ENCODE measurements at regions not wholly inside any gene's neighbourhood (a gene's known extent, or its start where the extent isn't known, plus 50 kb on each side); places are given as distances from the start of the nearest gene placed in this dataset.
A peak's percentile ranks its signal among the peaks of the same experiment; 100 is the strongest.

- Histone ChIP-seq H4K20me1 (ENCODE audit: insufficient read depth, low read length) (no peaks in the 10 kb centered on the region), H3K27ac (ENCODE audit: extremely low read length, insufficient read depth, low read length) (no peak overlapping the region), H3K9ac (ENCODE audit: insufficient read depth, low read depth, low read length) (no peak overlapping the region), H3K4me1 (ENCODE audit: insufficient read depth, low read length) (no peaks in the 10 kb centered on the region), H3K36me3 (replicated peaks in 1 of 2; ENCODE audit: control insufficient read depth in 1 of 2, insufficient read depth in 2 of 2, low read length in 2 of 2) (no peaks in the 10 kb centered on the region), H3K9me3 (ENCODE audit: low read length) (no peaks in the 10 kb centered on the region), H3K4me2 (ENCODE audit: low read depth, low read length) (no peak overlapping the region), H3K4me3 (replicated peaks in 1 of 3; ENCODE audit: insufficient read depth in 1 of 3, low read depth in 2 of 3, low read length in 3 of 3) (no peak overlapping the region; a peak in 1 of 6 replicates), H3K27me3 (ENCODE audit: control insufficient read depth in 1 of 2, insufficient read depth in 2 of 2, low read length in 2 of 2) (no peaks in the 10 kb centered on the region), H3K79me2 (ENCODE audit: insufficient read depth, low read length) (no peaks in the 10 kb centered on the region), H2AFZ (ENCODE audit: low read length) (no peak overlapping the region)
- ATAC-seq (peak; percentile 35; the same call in 2 of the 3 replicates), DNase-seq (ENCODE audit: low spot score) (no peak), FAIRE-seq (no peak)
- BruUV-seq (replicated peaks) = no TSS peak
- ChIA-PET POLR2A (no interaction called here), CTCF (ENCODE audit: low intra/inter-chr PET ratio, low total read pairs) (no interaction called here)
- no peak for TF ChIP-seq ZNF766 (CRISPR knock-in tag; IDR thresholded peaks at IDR 0.05; ENCODE audit: borderline replicate concordance)
- TF ChIP-seq ZBTB7A (CRISPR knock-in tag; IDR thresholded peaks at IDR 0.05) = no peak
- TF ChIP-seq ZBTB39 (CRISPR knock-in tag; IDR thresholded peaks at IDR 0.05) = no peak
- TF ChIP-seq ETS1 (CRISPR knock-in tag; IDR thresholded peaks at IDR 0.05) = no peak
- TF ChIP-seq PREB (CRISPR knock-in tag; IDR thresholded peaks at IDR 0.05) = no peak
- TF ChIP-seq MIER3 (CRISPR knock-in tag; IDR thresholded peaks at IDR 0.05; ENCODE audit: borderline replicate concordance) = no peak
- TF ChIP-seq MAX (IDR thresholded peaks at IDR 0.05) = no peak
- no peak for TF ChIP-seq CBX2 (IDR thresholded peaks at IDR 0.05; ENCODE audit: low read depth, low read length)
- TF ChIP-seq CBX2 (CRISPR knock-in tag; IDR thresholded peaks at IDR 0.05; ENCODE audit: low read depth) = no peak
- TF ChIP-seq ATF1 (CRISPR knock-in tag; IDR thresholded peaks at IDR 0.05) = no peak
- TF ChIP-seq EHMT2 (IDR thresholded peaks at IDR 0.05; ENCODE audit: borderline replicate concordance, low read depth, low read length) = no peak
- no peak for TF ChIP-seq KAT8 (CRISPR knock-in tag; IDR thresholded peaks at IDR 0.05)
- TF ChIP-seq ZNF431 (CRISPR knock-in tag; IDR thresholded peaks at IDR 0.05; ENCODE audit: borderline replicate concordance, low read depth) = no peak
- no peak for TF ChIP-seq CREB1 (IDR thresholded peaks at IDR 0.05)
- TF ChIP-seq CREB1 (CRISPR knock-in tag; IDR thresholded peaks at IDR 0.05) = no peak
- TF ChIP-seq KLF11 (CRISPR knock-in tag; IDR thresholded peaks at IDR 0.05) = no peak
- no peak for TF ChIP-seq ZFP62 (CRISPR knock-in tag; IDR thresholded peaks at IDR 0.05)
- TF ChIP-seq RARG (CRISPR knock-in tag; IDR thresholded peaks at IDR 0.05; ENCODE audit: low read depth) = no peak
- no peak for TF ChIP-seq ZNF282 (IDR thresholded peaks at IDR 0.05; ENCODE audit: partially characterized antibody)
- no peak for TF ChIP-seq CENPT (CRISPR knock-in tag; IDR thresholded peaks at IDR 0.05; ENCODE audit: low read depth)
- TF ChIP-seq SRY (CRISPR knock-in tag; IDR thresholded peaks at IDR 0.05) = no peak
- TF ChIP-seq ZNF749 (CRISPR knock-in tag; IDR thresholded peaks at IDR 0.05; ENCODE audit: borderline replicate concordance) = no peak
- intact Hi-C loops (cut with micrococcal nuclease; ENCODE audit: unreplicated experiment) = no loop called here
- in situ Hi-C loops (cut with HindIII; ENCODE audit: extremely low pct_ligation_motif_present, low pct_unique_long_range_greater_than_20kb) = no loop called here
- 8% methylated on average over 7 of the region's 21 CpGs for WGBS (ENCODE audit: low lambda C conversion rate)
Observed at GRCh38 chr15:36067483-36068274, 511.7 kb upstream of the CDIN1 start.

Data from HepG2 (cell line).